ENCODE measurements at regions not wholly inside any gene's neighbourhood (a gene's known extent, or its start where the extent isn't known, plus 50 kb on each side); places are given as distances from the start of the nearest gene placed in this dataset.

DNA sequence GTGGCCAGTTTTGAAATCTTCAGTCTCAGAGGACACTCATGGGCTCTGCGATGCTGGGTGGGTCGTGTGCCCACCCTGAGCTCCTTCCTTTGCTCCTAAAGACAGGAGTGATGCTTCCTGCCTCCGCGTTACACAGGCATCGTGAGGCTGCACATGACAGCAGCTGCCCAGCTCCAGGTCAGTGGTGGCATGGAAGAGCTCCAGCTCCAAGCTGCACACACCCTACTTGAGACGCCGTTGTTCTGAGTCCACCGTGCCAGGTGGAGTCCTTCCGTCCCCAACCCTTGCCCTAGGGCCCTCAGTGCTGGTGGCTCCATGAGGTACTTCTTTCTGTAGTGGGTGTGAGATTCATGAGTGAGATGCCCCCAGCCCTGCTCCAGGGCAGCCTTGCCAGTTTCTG lies 794.1 kb downstream of the BRD1 start:
- no peak for TF ChIP-seq POLR2A (IDR thresholded peaks at IDR 0.05)
- TF ChIP-seq, protein P1, sequence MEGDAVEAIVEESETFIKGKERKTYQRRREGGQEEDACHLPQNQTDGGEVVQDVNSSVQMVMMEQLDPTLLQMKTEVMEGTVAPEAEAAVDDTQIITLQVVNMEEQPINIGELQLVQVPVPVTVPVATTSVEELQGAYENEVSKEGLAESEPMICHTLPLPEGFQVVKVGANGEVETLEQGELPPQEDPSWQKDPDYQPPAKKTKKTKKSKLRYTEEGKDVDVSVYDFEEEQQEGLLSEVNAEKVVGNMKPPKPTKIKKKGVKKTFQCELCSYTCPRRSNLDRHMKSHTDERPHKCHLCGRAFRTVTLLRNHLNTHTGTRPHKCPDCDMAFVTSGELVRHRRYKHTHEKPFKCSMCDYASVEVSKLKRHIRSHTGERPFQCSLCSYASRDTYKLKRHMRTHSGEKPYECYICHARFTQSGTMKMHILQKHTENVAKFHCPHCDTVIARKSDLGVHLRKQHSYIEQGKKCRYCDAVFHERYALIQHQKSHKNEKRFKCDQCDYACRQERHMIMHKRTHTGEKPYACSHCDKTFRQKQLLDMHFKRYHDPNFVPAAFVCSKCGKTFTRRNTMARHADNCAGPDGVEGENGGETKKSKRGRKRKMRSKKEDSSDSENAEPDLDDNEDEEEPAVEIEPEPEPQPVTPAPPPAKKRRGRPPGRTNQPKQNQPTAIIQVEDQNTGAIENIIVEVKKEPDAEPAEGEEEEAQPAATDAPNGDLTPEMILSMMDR (IDR thresholded peaks at IDR 0.05), result no peak

Data from adrenal gland (tissue), 5 donors.